HG02884 (cell line): ENCODE measurements at regions not wholly inside any gene's neighbourhood (a gene's known extent, or its start where the extent isn't known, plus 50 kb on each side); places are given as distances from the start of the nearest gene placed in this dataset.
"Not testable (repeated sequence)": the region's sequence is repeated elsewhere in the genome, so short reads cannot be mapped to it uniquely, and the experiment has no call there.

ENCODE experiments used
- ATAC-seq: cut with Tn5 transposase; IDR thresholded peaks from one replicate; pipeline ENCODE4 v1.9.1; 2021; ENCODE audit warnings: mild to moderate bottlenecking, moderate library complexity; ENCODE audit not compliant: unreplicated experiment

- ATAC-seq: no peak
These were observed 247.8 kb downstream of the FNDC1 start for GRCh38 chr6:159416891-159417560.

- ATAC-seq: no peak
These were observed 246.3 kb downstream of the FNDC1 start for GRCh38 chr6:159415540-159415939.

GRCh38 chr6:159414711-159415110 is 245.5 kb downstream of the FNDC1 start:
- ATAC-seq: no peak

- ATAC-seq: not testable (repeated sequence)
These were observed 238.1 kb downstream of the FNDC1 start for GRCh38 chr6:159407211-159407780.

GRCh38 chr6:159404296-159404695 is 235.1 kb downstream of the FNDC1 start:
- ATAC-seq: no peak

- ATAC-seq: no peak
These were observed 231.6 kb downstream of the FNDC1 start for GRCh38 chr6:159400826-159401225.

- ATAC-seq: no peak
These were observed 230.6 kb downstream of the FNDC1 start for GRCh38 chr6:159399751-159400221.

- no peak for ATAC-seq
These were observed 229.4 kb downstream of the FNDC1 start for GRCh38 chr6:159398633-159399032.

GRCh38 chr6:159397753-159398152 is 228.6 kb downstream of the FNDC1 start:
- no peak for ATAC-seq

- no peak for ATAC-seq
These were observed 226.4 kb downstream of the FNDC1 start for GRCh38 chr6:159395609-159396008.

- ATAC-seq: not testable (repeated sequence)
These were observed 223.5 kb downstream of the FNDC1 start for GRCh38 chr6:159392695-159393094.

- no peak for ATAC-seq
These were observed 221.2 kb downstream of the FNDC1 start for GRCh38 chr6:159390381-159390780.

- ATAC-seq: no peak
These were observed 220.5 kb downstream of the FNDC1 start for GRCh38 chr6:159389695-159390094.

- no peak for ATAC-seq
These were observed 210.9 kb downstream of the FNDC1 start for GRCh38 chr6:159380114-159380513.

- ATAC-seq: no peak
These were observed 209.5 kb downstream of the FNDC1 start for GRCh38 chr6:159378411-159379328.

- no peak for ATAC-seq
These were observed 207.4 kb downstream of the FNDC1 start for GRCh38 chr6:159376516-159377158.

- no peak for ATAC-seq
These were observed 205.8 kb downstream of the FNDC1 start for GRCh38 chr6:159375014-159375413.

- ATAC-seq: no peak
These were observed 204.5 kb downstream of the FNDC1 start for GRCh38 chr6:159373670-159374069.

GRCh38 chr6:159372333-159372732 is 203.1 kb downstream of the FNDC1 start:
- no peak for ATAC-seq

GRCh38 chr6:159360306-159360705 is 191.1 kb downstream of the FNDC1 start:
- ATAC-seq: no peak
